ENCODE measurements at regions not wholly inside any gene's neighbourhood (a gene's known extent, or its start where the extent isn't known, plus 50 kb on each side); places are given as distances from the start of the nearest gene placed in this dataset.

- no peak for TF ChIP-seq ZNF609 (CRISPR knock-in tag; IDR thresholded peaks at IDR 0.05; ENCODE audit: borderline replicate concordance)
- peak; percentile 77 for TF ChIP-seq IRF2 (CRISPR knock-in tag; IDR thresholded peaks at IDR 0.05)
- peak; percentile 73 for TF ChIP-seq GABPB1 (CRISPR knock-in tag; IDR thresholded peaks at IDR 0.05)
- TF ChIP-seq KDM5B (CRISPR knock-in tag; IDR thresholded peaks at IDR 0.05; ENCODE audit: borderline replicate concordance), result 0 out of 2 replicates have a peak, but pooled peaks have one; percentile 79
- TF ChIP-seq ZXDC (CRISPR knock-in tag; IDR thresholded peaks at IDR 0.05), result no peak
- peak; percentile 66 for TF ChIP-seq ZFP1 (CRISPR knock-in tag; IDR thresholded peaks at IDR 0.05)
- TF ChIP-seq ZBTB49 (CRISPR knock-in tag; IDR thresholded peaks at IDR 0.05; ENCODE audit: borderline replicate concordance), result no peak
- no peak for TF ChIP-seq ZNF17 (CRISPR knock-in tag; IDR thresholded peaks at IDR 0.05)
- no peak for TF ChIP-seq MBNL3 (CRISPR knock-in tag; conservative IDR thresholded peaks at IDR 0.05)
- no peak for TF ChIP-seq ZNF776 (CRISPR knock-in tag; IDR thresholded peaks at IDR 0.05)
- no peak for TF ChIP-seq CREM (IDR thresholded peaks at IDR 0.05)
- TF ChIP-seq CREM (CRISPR knock-in tag; IDR thresholded peaks at IDR 0.05), result no peak
- TF ChIP-seq HOXA7 (CRISPR knock-in tag; IDR thresholded peaks at IDR 0.05), result no peak
- TF ChIP-seq ZNF256 (CRISPR knock-in tag; conservative IDR thresholded peaks at IDR 0.05), result no peak
- no peak for TF ChIP-seq TAF15 (IDR thresholded peaks at IDR 0.05; ENCODE audit: low read depth, low read length, poor library complexity, severe bottlenecking)
Measured at GRCh38 chr2:226478109-226478809, 321.4 kb downstream of the IRS1 start (continued).
